ENCODE measurements at regions not wholly inside any gene's neighbourhood (a gene's known extent, or its start where the extent isn't known, plus 50 kb on each side); places are given as distances from the start of the nearest gene placed in this dataset.
A peak's percentile ranks its signal among the peaks of the same experiment; 100 is the strongest.

GRCh38 chr4:175297965-175298565 is 379.9 kb downstream of the ADAM29 start:
- no peak for TF ChIP-seq CTCF (IDR thresholded peaks at IDR 0.05; ENCODE audit: poor library complexity, severe bottlenecking)
- Histone ChIP-seq H3K27me3 (ENCODE audit: insufficient read depth, poor library complexity, severe bottlenecking) (no peaks in the 10 kb centered on the region), H3K27ac (ENCODE audit: poor library complexity, severe bottlenecking) (no peak overlapping the region), H3K4me3 (ENCODE audit: severe bottlenecking) (no peak overlapping the region), H3K4me1 (ENCODE audit: insufficient read depth, poor library complexity, severe bottlenecking) (peaks cover 8% of the 10 kb centered on the region), H3K36me3 (ENCODE audit: low read depth) (no peaks in the 10 kb centered on the region), H3K9me3 (ENCODE audit: severe bottlenecking) (no peaks in the 10 kb centered on the region)
- ATAC-seq (ENCODE audit: low read depth) (peak; percentile 91), DNase-seq (ENCODE audit: low spot score) (no peak)

- ATAC-seq (ENCODE audit: low read depth) = no peak
These were observed 388.3 kb downstream of the ADAM29 start for GRCh38 chr4:175306436-175306835.

GRCh38 chr4:175307326-175307725 is 389.2 kb downstream of the ADAM29 start:
- no peaks in the 10 kb centered on the region for H3K36me3 ChIP-seq (ENCODE audit: low read depth)
- ATAC-seq (ENCODE audit: low read depth) (no peak), DNase-seq (ENCODE audit: low spot score) (no peak)
- H3K27ac ChIP-seq (ENCODE audit: poor library complexity, severe bottlenecking) = no peak overlapping the region
- no peak for TF ChIP-seq CTCF (IDR thresholded peaks at IDR 0.05; ENCODE audit: poor library complexity, severe bottlenecking)
- H3K9me3 ChIP-seq (ENCODE audit: severe bottlenecking) = no peaks in the 10 kb centered on the region
- peaks cover 2% of the 10 kb centered on the region for H3K4me1 ChIP-seq (ENCODE audit: insufficient read depth, poor library complexity, severe bottlenecking)
- H3K27me3 ChIP-seq (ENCODE audit: insufficient read depth, poor library complexity, severe bottlenecking) = no peaks in the 10 kb centered on the region
- H3K4me3 ChIP-seq (ENCODE audit: severe bottlenecking) = no peak overlapping the region

More at GRCh38 chr4:175306436-175306835, 388.3 kb downstream of the ADAM29 start:
- no peak overlapping the region for H3K27ac ChIP-seq (ENCODE audit: poor library complexity, severe bottlenecking)
- H3K36me3 ChIP-seq (ENCODE audit: low read depth) = no peaks in the 10 kb centered on the region
- peaks cover 2% of the 10 kb centered on the region for H3K4me1 ChIP-seq (ENCODE audit: insufficient read depth, poor library complexity, severe bottlenecking)
- no peaks in the 10 kb centered on the region for H3K9me3 ChIP-seq (ENCODE audit: severe bottlenecking)
- no peak overlapping the region for H3K4me3 ChIP-seq (ENCODE audit: severe bottlenecking)
- TF ChIP-seq CTCF (IDR thresholded peaks at IDR 0.05; ENCODE audit: poor library complexity, severe bottlenecking) = no peak
- DNase-seq (ENCODE audit: low spot score) = no peak
- no peaks in the 10 kb centered on the region for H3K27me3 ChIP-seq (ENCODE audit: insufficient read depth, poor library complexity, severe bottlenecking)

GRCh38 chr4:175308236-175308635 is 390.1 kb downstream of the ADAM29 start:
- no peak for DNase-seq (ENCODE audit: low spot score)
- H3K27me3 ChIP-seq (ENCODE audit: insufficient read depth, poor library complexity, severe bottlenecking) = no peaks in the 10 kb centered on the region
- H3K36me3 ChIP-seq (ENCODE audit: low read depth) = no peaks in the 10 kb centered on the region
- ATAC-seq (ENCODE audit: low read depth) = peak; percentile 44; the same call in 2 of the 3 replicates
- no peak for TF ChIP-seq CTCF (IDR thresholded peaks at IDR 0.05; ENCODE audit: poor library complexity, severe bottlenecking)
- no peak overlapping the region for H3K27ac ChIP-seq (ENCODE audit: poor library complexity, severe bottlenecking)
- H3K4me3 ChIP-seq (ENCODE audit: severe bottlenecking) = no peak overlapping the region
- no peaks in the 10 kb centered on the region for H3K9me3 ChIP-seq (ENCODE audit: severe bottlenecking)
- H3K4me1 ChIP-seq (ENCODE audit: insufficient read depth, poor library complexity, severe bottlenecking) = peaks cover 2% of the 10 kb centered on the region

GRCh38 chr4:175309041-175309440 is 390.9 kb downstream of the ADAM29 start:
- Histone ChIP-seq H3K9me3 (ENCODE audit: severe bottlenecking) (no peaks in the 10 kb centered on the region), H3K4me3 (ENCODE audit: severe bottlenecking) (no peak overlapping the region), H3K4me1 (ENCODE audit: insufficient read depth, poor library complexity, severe bottlenecking) (peaks cover 2% of the 10 kb centered on the region), H3K27ac (ENCODE audit: poor library complexity, severe bottlenecking) (no peak overlapping the region), H3K27me3 (ENCODE audit: insufficient read depth, poor library complexity, severe bottlenecking) (no peaks in the 10 kb centered on the region), H3K36me3 (ENCODE audit: low read depth) (no peaks in the 10 kb centered on the region)
- ATAC-seq (ENCODE audit: low read depth) (no peak), DNase-seq (ENCODE audit: low spot score) (no peak)
- TF ChIP-seq CTCF (IDR thresholded peaks at IDR 0.05; ENCODE audit: poor library complexity, severe bottlenecking) = no peak

Measured in RWPE2 (cell line).